Sigmoid colon (tissue), 4 donors: ENCODE measurements at regions not wholly inside any gene's neighbourhood (a gene's known extent, or its start where the extent isn't known, plus 50 kb on each side); places are given as distances from the start of the nearest gene placed in this dataset.

Experiments
- POLR2A ChIP-seq, 2 donors: fragments of 450-650 bp; IDR thresholded peaks; one replicate each; pipeline ENCODE4 v1.6.1; 2016; ENCODE audit warnings: antibody characterized with exemption in 2 of 2, mild to moderate bottlenecking in 2 of 2, moderate library complexity in 2 of 2
- POLR2AphosphoS5 ChIP-seq, 4 donors: sonication (generic); formaldehyde crosslinking; IDR thresholded peaks; one replicate each; pipeline ENCODE4 v1.6.1; 2017; ENCODE audit warnings: antibody characterized with exemption in 4 of 4
- TF ChIP-seq, protein P1 (sequence below), 4 experiments: fragments of 450-650 bp in 3 of 4; fragments of 200-600 bp in 1 of 4; IDR thresholded peaks; one replicate each; pipeline ENCODE4 v1.5.1; 2016 to 2019; ENCODE audit warnings: antibody characterized with exemption in 4 of 4, mild to moderate bottlenecking in 3 of 4, moderate library complexity in 2 of 4

- TF ChIP-seq POLR2AphosphoS5 (IDR thresholded peaks at IDR 0.05), result no peak
- no peak for TF ChIP-seq POLR2A (IDR thresholded peaks at IDR 0.05)
- TF ChIP-seq, protein P1, sequence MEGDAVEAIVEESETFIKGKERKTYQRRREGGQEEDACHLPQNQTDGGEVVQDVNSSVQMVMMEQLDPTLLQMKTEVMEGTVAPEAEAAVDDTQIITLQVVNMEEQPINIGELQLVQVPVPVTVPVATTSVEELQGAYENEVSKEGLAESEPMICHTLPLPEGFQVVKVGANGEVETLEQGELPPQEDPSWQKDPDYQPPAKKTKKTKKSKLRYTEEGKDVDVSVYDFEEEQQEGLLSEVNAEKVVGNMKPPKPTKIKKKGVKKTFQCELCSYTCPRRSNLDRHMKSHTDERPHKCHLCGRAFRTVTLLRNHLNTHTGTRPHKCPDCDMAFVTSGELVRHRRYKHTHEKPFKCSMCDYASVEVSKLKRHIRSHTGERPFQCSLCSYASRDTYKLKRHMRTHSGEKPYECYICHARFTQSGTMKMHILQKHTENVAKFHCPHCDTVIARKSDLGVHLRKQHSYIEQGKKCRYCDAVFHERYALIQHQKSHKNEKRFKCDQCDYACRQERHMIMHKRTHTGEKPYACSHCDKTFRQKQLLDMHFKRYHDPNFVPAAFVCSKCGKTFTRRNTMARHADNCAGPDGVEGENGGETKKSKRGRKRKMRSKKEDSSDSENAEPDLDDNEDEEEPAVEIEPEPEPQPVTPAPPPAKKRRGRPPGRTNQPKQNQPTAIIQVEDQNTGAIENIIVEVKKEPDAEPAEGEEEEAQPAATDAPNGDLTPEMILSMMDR (IDR thresholded peaks at IDR 0.05), result no peak
Observed at GRCh38 chr9:103323699-103324098, 328.6 kb downstream of the CYLC2 start.
